GM12872 (cell line): ENCODE measurements at regions not wholly inside any gene's neighbourhood (a gene's known extent, or its start where the extent isn't known, plus 50 kb on each side); places are given as distances from the start of the nearest gene placed in this dataset.

ENCODE experiments used
- CTCF ChIP-seq: IDR thresholded peaks from 3 replicates; pipeline ENCODE4 v1.5.1; 2011; ENCODE audit warnings: low read depth, mild to moderate bottlenecking, low read length, moderate library complexity; ENCODE audit not compliant: insufficient read depth

GRCh38 chrX:95884186-95884585, 800.5 kb upstream of the DIAPH2 start:
- TF ChIP-seq CTCF: no peak

GRCh38 chrX:95885074-95885473, 799.6 kb upstream of the DIAPH2 start:
- no peak for TF ChIP-seq CTCF

GRCh38 chrX:95889279-95889678, 795.4 kb upstream of the DIAPH2 start:
- TF ChIP-seq CTCF: no peak

- no peak for TF ChIP-seq CTCF
Measured at GRCh38 chrX:95893636-95894035, 791.0 kb upstream of the DIAPH2 start.

GRCh38 chrX:95903490-95903889, 781.2 kb upstream of the DIAPH2 start:
- no peak for TF ChIP-seq CTCF

GRCh38 chrX:95903975-95904374, 780.7 kb upstream of the DIAPH2 start:
- no peak for TF ChIP-seq CTCF

GRCh38 chrX:95907081-95907480, 777.6 kb upstream of the DIAPH2 start:
- TF ChIP-seq CTCF: no peak

- no peak for TF ChIP-seq CTCF
Measured at GRCh38 chrX:95911062-95911461, 773.6 kb upstream of the DIAPH2 start.
